ENCODE measurements at regions not wholly inside any gene's neighbourhood (a gene's known extent, or its start where the extent isn't known, plus 50 kb on each side); places are given as distances from the start of the nearest gene placed in this dataset.

DNA sequence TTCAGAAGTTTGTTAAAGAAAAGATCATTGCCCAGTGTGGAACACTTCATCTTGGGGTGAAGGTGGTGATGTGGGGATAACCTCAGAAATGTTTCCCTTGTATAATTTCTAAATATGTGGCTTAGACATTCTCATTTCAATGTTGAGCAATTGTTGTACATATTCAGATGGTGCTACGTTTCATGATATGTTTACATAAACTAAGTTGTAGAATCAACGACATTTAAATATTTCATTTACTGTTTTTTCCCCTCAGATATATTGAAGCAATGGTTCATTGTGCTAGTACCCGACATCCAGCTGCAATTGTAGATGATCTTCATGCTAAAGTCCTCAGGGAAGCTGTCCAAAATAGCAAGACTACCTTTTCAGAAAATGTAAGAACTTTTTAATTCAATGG, 92.6 kb downstream of the BLTP1 start:
- intact Hi-C loops (cut with DNase I) = no loop called here
- TF ChIP-seq, protein P1, sequence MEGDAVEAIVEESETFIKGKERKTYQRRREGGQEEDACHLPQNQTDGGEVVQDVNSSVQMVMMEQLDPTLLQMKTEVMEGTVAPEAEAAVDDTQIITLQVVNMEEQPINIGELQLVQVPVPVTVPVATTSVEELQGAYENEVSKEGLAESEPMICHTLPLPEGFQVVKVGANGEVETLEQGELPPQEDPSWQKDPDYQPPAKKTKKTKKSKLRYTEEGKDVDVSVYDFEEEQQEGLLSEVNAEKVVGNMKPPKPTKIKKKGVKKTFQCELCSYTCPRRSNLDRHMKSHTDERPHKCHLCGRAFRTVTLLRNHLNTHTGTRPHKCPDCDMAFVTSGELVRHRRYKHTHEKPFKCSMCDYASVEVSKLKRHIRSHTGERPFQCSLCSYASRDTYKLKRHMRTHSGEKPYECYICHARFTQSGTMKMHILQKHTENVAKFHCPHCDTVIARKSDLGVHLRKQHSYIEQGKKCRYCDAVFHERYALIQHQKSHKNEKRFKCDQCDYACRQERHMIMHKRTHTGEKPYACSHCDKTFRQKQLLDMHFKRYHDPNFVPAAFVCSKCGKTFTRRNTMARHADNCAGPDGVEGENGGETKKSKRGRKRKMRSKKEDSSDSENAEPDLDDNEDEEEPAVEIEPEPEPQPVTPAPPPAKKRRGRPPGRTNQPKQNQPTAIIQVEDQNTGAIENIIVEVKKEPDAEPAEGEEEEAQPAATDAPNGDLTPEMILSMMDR (IDR thresholded peaks at IDR 0.05) = no peak

DNA sequence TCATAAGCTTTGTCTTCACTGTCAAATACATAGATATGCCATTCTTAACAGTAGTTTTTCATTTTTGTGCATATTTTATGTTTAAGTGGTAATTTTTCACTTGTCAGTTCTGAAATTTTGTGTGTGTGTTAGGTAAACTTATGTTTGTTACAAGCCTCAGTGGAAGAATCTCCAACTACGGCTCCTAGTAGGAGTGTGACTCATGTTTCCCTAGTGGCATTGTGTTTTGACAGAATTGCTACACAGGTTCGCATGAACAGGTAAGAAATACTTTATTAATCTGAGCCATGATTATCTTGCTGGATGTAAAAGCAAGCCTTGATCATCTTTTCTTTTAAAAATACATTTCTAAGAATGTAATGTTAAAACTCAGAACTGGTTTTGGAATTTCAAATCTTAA, 94.4 kb downstream of the BLTP1 start:
- no peak overlapping the region for H3K27ac ChIP-seq
- no peak for DNase-seq
- TF ChIP-seq, protein P1 (IDR thresholded peaks at IDR 0.05) = no peak
- intact Hi-C loops (cut with DNase I) = no loop called here
- H3K9me3 ChIP-seq = no peaks in the 10 kb centered on the region
- H3K27me3 ChIP-seq = no peaks in the 10 kb centered on the region
- H3K4me3 ChIP-seq = no peak overlapping the region
- H3K9ac ChIP-seq (ENCODE audit: low read depth in 2 of 2, low read length in 2 of 2) = no peak overlapping the region
- no peaks in the 10 kb centered on the region for H3K36me3 ChIP-seq
- no peaks in the 10 kb centered on the region for H3K4me1 ChIP-seq

More for the DNA sequence above, 92.6 kb downstream of the BLTP1 start:
- no peaks in the 10 kb centered on the region for H3K9me3 ChIP-seq
- H3K9ac ChIP-seq (ENCODE audit: low read depth in 2 of 2, low read length in 2 of 2) = no peak overlapping the region
- H3K27me3 ChIP-seq = no peaks in the 10 kb centered on the region
- H3K4me1 ChIP-seq = no peaks in the 10 kb centered on the region
- DNase-seq = no peak
- no peak overlapping the region for H3K4me3 ChIP-seq
- H3K36me3 ChIP-seq = no peaks in the 10 kb centered on the region
- no peak overlapping the region for H3K27ac ChIP-seq

DNA sequence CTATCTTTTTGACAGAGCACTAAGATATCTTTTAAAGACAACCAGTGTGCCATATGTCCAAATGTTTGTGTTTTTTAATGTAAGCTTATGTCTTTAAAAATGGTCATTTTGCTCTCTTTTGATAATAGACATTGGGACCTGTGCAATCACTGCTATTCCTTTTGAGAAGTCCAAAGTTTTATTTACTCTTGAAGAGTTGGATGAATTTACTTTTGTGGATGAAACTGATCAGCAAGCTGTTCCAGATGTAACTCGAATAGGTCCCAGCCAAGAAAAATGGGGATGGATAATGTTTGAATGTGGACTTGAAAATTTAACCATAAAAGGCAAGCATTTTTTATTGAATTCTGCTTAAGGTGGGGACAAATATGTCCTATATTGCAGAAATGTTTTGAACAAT, 97.2 kb downstream of the BLTP1 start:
- Histone ChIP-seq H3K9ac (ENCODE audit: low read depth in 2 of 2, low read length in 2 of 2) (no peak overlapping the region), H3K36me3 (no peaks in the 10 kb centered on the region), H3K27ac (no peak overlapping the region), H3K9me3 (no peaks in the 10 kb centered on the region), H3K27me3 (no peaks in the 10 kb centered on the region), H3K4me1 (no peaks in the 10 kb centered on the region), H3K4me3 (no peak overlapping the region)
- DNase-seq = no peak
- intact Hi-C loops (cut with DNase I) = no loop called here
- TF ChIP-seq, protein P1 (IDR thresholded peaks at IDR 0.05) = no peak

DNA sequence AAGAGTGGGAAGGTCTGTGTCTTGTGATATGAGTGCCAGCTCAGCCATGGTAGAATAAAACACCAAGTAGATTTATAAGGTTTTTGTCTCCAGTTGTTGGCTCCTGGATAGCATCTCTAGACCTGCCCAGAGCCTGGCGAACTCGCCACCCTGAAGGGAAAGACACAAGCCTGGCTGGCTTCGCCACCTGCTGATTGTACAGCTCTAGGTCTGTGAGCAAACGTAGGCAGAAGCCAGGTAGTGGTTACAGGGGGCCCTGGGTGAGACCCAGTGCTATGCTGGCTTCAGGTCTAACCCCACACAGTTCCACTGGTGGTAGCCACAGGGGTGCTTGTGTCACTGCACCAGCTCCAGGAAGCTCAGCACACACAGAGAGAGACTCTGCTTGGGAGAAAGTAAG, 100.5 kb downstream of the BLTP1 start:
- intact Hi-C loops (cut with DNase I) = no loop called here
- no peak overlapping the region for H3K27ac ChIP-seq
- no peaks in the 10 kb centered on the region for H3K9me3 ChIP-seq
- no peak for DNase-seq
- H3K9ac ChIP-seq (ENCODE audit: low read depth in 2 of 2, low read length in 2 of 2) = no peak overlapping the region
- no peaks in the 10 kb centered on the region for H3K27me3 ChIP-seq
- H3K4me1 ChIP-seq = no peaks in the 10 kb centered on the region
- H3K36me3 ChIP-seq = peaks cover 6% of the 10 kb centered on the region
- TF ChIP-seq, protein P1 (IDR thresholded peaks at IDR 0.05) = no peak
- no peak overlapping the region for H3K4me3 ChIP-seq

DNA sequence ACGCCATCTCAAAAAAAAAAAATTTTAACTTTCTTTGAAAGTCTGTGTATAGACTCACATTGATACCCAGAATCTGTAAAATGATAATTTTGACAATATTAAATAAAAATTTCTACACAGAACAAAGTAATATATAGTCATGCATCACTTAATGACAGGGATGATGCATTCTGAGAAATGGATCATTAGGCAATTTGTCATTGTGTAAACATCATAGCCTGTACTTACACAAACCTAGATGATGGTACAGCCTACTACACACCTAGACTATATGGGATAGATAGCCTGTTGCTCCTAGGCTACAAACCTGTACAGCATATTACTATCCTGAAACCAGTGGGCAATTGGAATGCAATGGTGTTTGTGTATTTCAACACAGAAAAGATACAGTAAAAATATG, 107.7 kb downstream of the BLTP1 start:
- TF ChIP-seq, protein P1 (IDR thresholded peaks at IDR 0.05) = no peak
- no peak for DNase-seq
- Histone ChIP-seq H3K27ac (no peak overlapping the region), H3K4me3 (no peak overlapping the region), H3K9ac (ENCODE audit: low read depth in 2 of 2, low read length in 2 of 2) (no peak overlapping the region), H3K27me3 (no peaks in the 10 kb centered on the region), H3K9me3 (no peaks in the 10 kb centered on the region), H3K36me3 (peaks cover 14% of the 10 kb centered on the region), H3K4me1 (no peaks in the 10 kb centered on the region)
- intact Hi-C loops (cut with DNase I) = no loop called here

DNA sequence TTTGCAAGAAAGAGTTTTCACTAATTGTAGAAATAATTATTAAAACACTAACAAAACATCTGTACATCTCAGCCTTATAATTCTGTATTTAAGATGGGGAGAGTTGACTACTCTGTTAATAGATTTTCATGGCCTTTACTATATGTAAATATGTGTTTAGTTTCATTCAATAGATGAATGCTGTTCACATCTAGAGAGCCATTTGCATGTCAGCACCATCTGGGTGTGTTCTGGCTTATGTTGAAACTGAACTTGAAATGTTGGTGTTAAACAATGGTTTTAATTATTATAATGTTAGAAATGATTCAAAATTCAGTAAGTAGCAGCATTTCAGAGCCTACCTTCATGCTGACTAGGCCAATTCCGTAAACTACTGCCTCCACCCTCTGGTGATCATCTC, 102.5 kb upstream of the ADAD1 start:
- H3K27ac ChIP-seq = no peak overlapping the region
- intact Hi-C loops (cut with DNase I) = no loop called here
- no peaks in the 10 kb centered on the region for H3K4me1 ChIP-seq
- H3K9ac ChIP-seq (ENCODE audit: low read depth in 2 of 2, low read length in 2 of 2) = no peak overlapping the region
- H3K9me3 ChIP-seq = no peaks in the 10 kb centered on the region
- H3K27me3 ChIP-seq = no peaks in the 10 kb centered on the region
- TF ChIP-seq, protein P1 (IDR thresholded peaks at IDR 0.05) = no peak
- no peak overlapping the region for H3K4me3 ChIP-seq
- H3K36me3 ChIP-seq = no peaks in the 10 kb centered on the region
- DNase-seq = no peak

All from colonic mucosa (tissue), 4 donors.